ENCODE measurements at regions not wholly inside any gene's neighbourhood (a gene's known extent, or its start where the extent isn't known, plus 50 kb on each side); places are given as distances from the start of the nearest gene placed in this dataset.

GRCh38 chr10:114726820-114727271 is 68.8 kb upstream of the ABLIM1 start:
- TF ChIP-seq CTCF (IDR thresholded peaks at IDR 0.05; ENCODE audit: insufficient read depth, low read length) (no peak), REST (IDR thresholded peaks at IDR 0.05; ENCODE audit: insufficient replicate concordance, low read depth) (no peak)
